AG04449 (cell line): ENCODE measurements at regions not wholly inside any gene's neighbourhood (a gene's known extent, or its start where the extent isn't known, plus 50 kb on each side); places are given as distances from the start of the nearest gene placed in this dataset.

ENCODE experiments used
- CTCF ChIA-PET: fragments of 350-600 bp; formaldehyde crosslinking; extraction: SDS; loops from one replicate; lab custom pipeline; 2021; ENCODE audit warnings: antibody characterized with exemption; lab: Yijun Ruan, JAX
- POLR2A ChIA-PET: fragments of 400-600, 350-600 bp; formaldehyde crosslinking; extraction: SDS; loops from one replicate; lab custom pipeline; 2020; ENCODE audit warnings: antibody characterized with exemption, inconsistent platforms; lab: Yijun Ruan, JAX
- DNase-seq: peaks from one replicate; pipeline ENCODE4 v3.0.0-alpha.2; 2010; ENCODE audit warnings: low read depth, low spot score
- H3K4me3 ChIP-seq: 2 replicates; pipeline ENCODE4 v1.5.1; 2011; ENCODE audit warnings: low read depth, mild to moderate bottlenecking, control low read depth, low read length
- TF ChIP-seq, protein P1 (sequence below): IDR thresholded peaks from one replicate; pipeline ENCODE4 v1.5.1; 2011; ENCODE audit warnings: mild to moderate bottlenecking, moderate library complexity, low read length, control low read depth, inconsistent platforms; ENCODE audit not compliant: insufficient read depth; ENCODE audit errors: missing control alignments

DNA sequence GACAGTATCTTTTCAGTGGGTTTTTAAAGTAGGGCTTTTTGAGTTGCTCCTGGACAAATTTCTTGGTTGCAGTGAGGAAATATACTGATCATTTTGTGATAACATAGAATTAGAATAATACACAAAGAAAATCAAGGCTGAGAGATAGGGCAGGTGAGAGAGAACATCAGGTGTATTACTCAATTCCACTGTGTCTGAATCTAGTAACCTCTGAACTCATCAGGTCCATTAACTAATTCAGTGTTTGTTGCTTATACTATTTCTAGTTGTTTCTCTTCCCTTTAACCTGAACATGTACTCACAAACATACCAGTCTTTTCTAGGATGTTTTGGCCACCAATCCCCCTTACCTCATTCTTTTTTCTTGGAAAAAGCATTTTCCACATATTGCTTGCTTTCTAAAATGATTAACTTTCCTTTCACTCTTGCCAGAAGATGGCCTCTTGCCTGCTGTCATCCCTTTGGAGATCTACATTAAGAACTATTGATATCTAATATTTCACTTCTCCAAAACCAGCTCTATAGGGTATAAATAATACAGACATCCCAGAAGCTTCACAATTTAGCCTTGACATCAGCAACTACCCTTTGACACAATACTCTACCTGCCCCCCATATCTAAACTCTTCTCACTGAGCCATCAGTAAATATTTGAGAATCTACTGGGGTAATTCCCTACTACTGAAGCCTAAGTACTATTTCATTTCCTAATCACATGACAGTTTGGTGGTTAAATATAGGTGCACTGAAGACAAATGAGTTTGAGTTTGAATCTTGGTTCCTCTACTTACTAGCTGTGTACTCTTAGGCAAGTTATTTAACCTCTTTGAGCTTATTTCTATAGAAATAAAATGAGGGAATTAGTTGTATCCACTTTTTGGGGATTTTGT is 470.8 kb upstream of the IGFBP7 start:
- POLR2A ChIA-PET, result no interaction called here
- TF ChIP-seq, protein P1, sequence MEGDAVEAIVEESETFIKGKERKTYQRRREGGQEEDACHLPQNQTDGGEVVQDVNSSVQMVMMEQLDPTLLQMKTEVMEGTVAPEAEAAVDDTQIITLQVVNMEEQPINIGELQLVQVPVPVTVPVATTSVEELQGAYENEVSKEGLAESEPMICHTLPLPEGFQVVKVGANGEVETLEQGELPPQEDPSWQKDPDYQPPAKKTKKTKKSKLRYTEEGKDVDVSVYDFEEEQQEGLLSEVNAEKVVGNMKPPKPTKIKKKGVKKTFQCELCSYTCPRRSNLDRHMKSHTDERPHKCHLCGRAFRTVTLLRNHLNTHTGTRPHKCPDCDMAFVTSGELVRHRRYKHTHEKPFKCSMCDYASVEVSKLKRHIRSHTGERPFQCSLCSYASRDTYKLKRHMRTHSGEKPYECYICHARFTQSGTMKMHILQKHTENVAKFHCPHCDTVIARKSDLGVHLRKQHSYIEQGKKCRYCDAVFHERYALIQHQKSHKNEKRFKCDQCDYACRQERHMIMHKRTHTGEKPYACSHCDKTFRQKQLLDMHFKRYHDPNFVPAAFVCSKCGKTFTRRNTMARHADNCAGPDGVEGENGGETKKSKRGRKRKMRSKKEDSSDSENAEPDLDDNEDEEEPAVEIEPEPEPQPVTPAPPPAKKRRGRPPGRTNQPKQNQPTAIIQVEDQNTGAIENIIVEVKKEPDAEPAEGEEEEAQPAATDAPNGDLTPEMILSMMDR, result no peak
- DNase-seq, result no peak
- no peak overlapping the region for H3K4me3 ChIP-seq
- CTCF ChIA-PET, result no interaction called here

GRCh38 chr4:57575426-57575825 is 465.2 kb upstream of the IGFBP7 start:
- no peak overlapping the region for H3K4me3 ChIP-seq
- ChIA-PET POLR2A (no interaction called here), CTCF (no interaction called here)
- DNase-seq, result no peak
- TF ChIP-seq, protein P1, result no peak

- ChIA-PET POLR2A (no interaction called here), CTCF (no interaction called here)
- no peak overlapping the region for H3K4me3 ChIP-seq
- DNase-seq, result no peak
- TF ChIP-seq, protein P1, result no peak
Measured at GRCh38 chr4:57554556-57555092, 444.4 kb upstream of the IGFBP7 start.

- ChIA-PET POLR2A (no interaction called here), CTCF (no interaction called here)
- TF ChIP-seq, protein P1, result no peak
Measured at GRCh38 chr4:57553728-57554127, 443.5 kb upstream of the IGFBP7 start.

DNA sequence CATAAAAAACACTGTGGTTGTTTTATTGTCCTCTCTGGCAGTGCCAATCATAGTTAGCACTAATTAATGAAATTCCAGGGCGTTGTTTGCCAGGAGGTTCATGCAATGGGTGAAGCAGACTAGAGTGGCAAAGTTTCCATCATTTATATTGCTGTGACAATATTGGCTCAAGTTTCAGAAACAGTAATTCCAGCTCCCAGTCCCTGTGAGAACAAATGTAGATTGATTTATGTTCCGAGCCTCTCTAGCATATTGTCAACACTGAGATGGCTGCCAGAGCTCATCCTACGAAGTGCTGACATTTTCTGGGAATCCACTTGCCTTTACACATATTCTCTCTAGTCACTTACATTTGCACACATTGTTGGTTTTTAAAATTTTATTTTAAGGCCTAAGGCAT is 440.0 kb upstream of the IGFBP7 start:
- H3K4me3 ChIP-seq, result no peak overlapping the region
- no peak for DNase-seq
- ChIA-PET CTCF (no interaction called here), POLR2A (no interaction called here)
- TF ChIP-seq, protein P1, result no peak

More at GRCh38 chr4:57553728-57554127, 443.5 kb upstream of the IGFBP7 start:
- H3K4me3 ChIP-seq, result no peak overlapping the region
- no peak for DNase-seq

DNA sequence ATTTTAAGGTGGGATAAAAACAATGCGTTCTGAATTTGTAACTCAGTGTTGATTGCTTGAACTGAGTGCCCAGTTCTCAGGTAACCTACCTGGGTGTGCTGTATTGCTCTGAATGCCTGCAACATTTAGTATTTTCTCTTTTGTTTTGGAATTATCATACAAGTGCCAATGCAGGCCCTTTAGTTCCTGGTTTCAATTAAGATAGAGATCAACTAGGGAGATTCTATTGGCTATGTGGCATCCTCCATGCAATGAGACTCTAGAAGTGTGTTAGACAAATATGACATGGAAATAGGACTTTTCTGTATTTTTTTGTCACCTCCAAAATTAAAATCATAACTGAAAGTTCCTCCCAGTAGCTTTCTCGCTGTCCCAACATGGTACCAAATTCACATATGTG is 438.7 kb upstream of the IGFBP7 start:
- H3K4me3 ChIP-seq, result no peak overlapping the region
- POLR2A ChIA-PET, result no interaction called here
- DNase-seq, result no peak
- CTCF ChIA-PET, result no interaction called here
- TF ChIP-seq, protein P1, result no peak
